Activated T-helper 1 cell treated with Interleukin-2 at 50 U/mL for 16 hours (primary cell): ENCODE measurements at regions not wholly inside any gene's neighbourhood (a gene's known extent, or its start where the extent isn't known, plus 50 kb on each side); places are given as distances from the start of the nearest gene placed in this dataset.

Experiments
- DNase-seq: peaks from one replicate; pipeline ENCODE4 v3.0.0-alpha.2; 2020; ENCODE audit warnings: low read depth

GRCh38 chr1:82562448-82562847 is 761.7 kb downstream of the ADGRL2 start:
- DNase-seq, result no peak

DNA sequence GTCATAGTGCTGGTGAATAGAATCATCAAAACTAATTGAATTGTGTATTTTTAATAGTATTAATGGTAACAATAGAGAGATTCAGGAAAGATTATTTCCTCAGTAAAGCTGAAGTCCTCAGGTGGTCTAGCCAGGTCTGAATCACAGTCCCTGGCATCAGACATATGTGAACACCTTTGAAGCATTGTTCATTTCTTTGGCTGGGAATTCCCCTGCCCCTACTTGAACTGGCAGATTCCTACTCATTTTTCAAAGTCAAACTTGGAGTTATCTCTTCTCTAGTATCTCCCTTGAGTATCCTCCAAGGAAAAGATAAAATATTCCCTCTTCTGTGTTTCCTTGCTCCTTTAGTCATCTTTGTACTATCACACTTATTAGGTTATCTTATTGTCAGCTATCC is 759.8 kb downstream of the ADGRL2 start:
- DNase-seq, result no peak

DNA sequence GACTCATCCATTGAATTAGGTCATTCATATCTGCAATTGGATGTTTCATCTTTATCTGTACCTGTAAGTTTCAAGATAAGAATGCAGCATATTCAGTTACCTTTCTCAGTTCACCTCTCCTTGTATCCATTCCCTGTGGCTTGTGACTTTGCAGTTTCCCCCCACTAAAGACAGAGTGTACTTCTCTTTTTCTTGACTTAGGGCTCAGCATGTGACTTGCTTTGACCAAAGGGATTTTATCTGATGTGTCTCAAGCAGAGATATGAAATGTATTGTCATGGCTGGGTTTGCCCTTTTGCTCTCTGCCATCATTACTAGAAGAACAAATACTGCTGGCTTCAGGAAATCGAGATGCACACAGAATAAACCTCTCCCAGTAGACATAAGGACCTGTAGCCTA is 754.8 kb downstream of the ADGRL2 start:
- DNase-seq, result no peak

DNA sequence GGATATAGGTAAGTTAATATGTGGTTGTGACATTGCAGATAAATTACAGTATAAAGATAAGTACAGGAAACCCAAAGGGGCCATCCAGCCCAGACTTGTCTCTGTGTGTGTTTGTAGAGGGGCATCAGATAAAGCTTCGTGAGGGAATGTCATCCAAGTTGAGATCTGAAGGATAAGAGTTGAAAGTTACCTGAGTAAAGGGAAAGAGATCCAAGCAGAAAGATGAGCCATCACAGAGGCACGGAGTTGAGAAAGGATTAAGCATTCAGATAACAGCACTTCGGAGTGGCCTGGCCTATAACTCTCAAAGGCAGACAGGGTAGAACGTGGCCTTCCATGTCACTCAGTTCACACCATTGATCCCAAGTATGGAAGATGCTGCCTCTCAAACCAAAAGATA is 749.1 kb downstream of the ADGRL2 start:
- no peak for DNase-seq

DNA sequence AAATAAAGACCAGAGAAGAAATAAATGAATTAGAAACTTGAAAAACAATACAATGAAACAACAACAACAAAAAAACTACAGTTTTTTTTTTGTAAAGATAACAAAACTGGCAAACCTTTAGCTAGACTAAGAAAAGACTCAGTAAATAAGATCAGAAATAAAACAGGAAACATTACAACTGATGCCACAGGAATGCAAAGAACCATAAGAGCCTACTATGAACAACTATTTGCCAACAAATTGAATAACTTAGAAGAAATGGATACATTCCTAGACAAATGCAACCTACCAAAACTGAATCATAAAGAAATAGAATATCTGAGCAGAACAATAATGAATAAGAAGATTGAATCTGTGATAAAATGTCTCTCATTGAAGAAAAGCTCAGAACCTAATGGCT is 742.0 kb downstream of the ADGRL2 start:
- no peak for DNase-seq

GRCh38 chr1:82542141-82542540 is 741.4 kb downstream of the ADGRL2 start:
- no peak for DNase-seq

DNA sequence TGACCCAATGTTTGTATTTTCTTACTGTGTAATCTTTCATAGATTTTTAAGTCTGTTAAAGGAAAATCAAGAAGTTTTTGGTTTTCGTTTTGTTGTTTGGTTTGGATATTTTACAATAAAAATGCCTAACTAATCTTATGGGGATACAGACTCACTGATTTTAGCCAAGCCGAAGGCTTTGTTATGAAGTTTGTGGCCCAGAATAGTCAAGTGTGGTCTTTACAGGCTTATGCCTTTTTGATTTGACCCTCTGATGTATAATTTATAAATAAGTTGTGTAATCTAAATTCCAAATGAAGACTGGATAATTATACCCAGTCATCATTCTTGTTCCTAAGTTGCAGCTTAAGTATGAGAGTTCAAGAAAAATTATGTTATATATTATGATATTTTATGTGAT is 739.3 kb downstream of the ADGRL2 start:
- no peak for DNase-seq

- DNase-seq, result no peak
These were observed 738.1 kb downstream of the ADGRL2 start for GRCh38 chr1:82538876-82539275.

GRCh38 chr1:82534996-82535395 is 734.3 kb downstream of the ADGRL2 start:
- no peak for DNase-seq

GRCh38 chr1:82525378-82525777 is 724.6 kb downstream of the ADGRL2 start:
- DNase-seq, result no peak

GRCh38 chr1:82520611-82521010 is 719.9 kb downstream of the ADGRL2 start:
- DNase-seq, result no peak

- DNase-seq, result no peak
These were observed 716.9 kb downstream of the ADGRL2 start for GRCh38 chr1:82517586-82517985.

DNA sequence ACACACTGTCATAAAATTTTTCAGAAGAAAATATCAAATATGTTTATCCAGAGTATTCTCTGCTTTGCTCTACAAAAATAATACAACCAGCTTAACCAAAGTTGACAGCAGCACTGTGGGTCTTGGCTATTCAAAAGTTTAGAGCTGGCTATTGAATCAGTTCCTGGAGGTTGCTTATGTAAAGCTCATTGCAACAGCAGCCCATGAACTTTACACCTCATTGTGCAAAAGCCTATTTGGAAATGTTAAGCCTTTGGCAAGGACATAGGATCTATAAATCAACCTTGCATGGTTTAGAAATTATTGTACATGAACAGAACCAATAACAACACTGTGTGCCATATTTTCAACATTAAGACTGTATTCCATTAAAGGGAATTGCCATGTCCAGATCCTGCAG is 714.9 kb downstream of the ADGRL2 start:
- DNase-seq, result no peak

DNA sequence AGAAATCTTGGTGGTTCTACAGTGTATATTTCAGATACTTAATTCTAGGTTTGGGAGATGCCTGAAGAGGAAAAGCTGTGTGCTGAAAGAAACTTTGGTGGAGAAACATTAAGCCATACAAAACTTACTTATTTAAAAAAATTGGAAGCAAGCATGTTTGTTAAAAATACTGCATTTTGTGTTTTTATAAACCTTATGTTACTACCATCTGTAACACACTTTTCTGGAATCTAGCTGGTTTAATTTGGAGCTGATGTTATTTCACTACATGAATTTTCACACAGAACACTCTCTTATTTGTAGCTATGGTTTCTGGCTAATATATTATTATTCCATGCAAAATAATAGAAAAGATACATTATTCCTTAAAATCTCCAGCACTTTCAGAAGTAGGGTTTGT is 710.7 kb downstream of the ADGRL2 start:
- DNase-seq, result no peak

DNA sequence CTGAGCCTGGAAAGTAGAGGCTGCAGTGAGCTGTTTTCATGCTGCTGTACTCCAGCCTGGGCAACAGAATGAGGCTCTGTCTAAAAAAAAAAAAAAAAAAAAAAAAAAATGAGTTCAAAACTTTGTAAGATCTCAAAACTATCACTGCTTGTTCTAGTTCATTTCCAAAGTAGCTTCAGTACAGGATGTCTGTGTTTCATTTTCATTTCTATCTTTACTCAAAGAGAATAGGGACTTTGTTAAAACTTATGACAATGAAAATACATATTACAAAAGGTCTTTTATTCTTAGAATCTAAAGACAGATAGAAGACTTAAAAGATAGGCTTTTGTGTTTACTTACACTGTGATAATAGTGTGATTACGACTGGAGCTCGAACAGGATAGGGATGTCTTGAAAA is 709.7 kb downstream of the ADGRL2 start:
- DNase-seq, result no peak

DNA sequence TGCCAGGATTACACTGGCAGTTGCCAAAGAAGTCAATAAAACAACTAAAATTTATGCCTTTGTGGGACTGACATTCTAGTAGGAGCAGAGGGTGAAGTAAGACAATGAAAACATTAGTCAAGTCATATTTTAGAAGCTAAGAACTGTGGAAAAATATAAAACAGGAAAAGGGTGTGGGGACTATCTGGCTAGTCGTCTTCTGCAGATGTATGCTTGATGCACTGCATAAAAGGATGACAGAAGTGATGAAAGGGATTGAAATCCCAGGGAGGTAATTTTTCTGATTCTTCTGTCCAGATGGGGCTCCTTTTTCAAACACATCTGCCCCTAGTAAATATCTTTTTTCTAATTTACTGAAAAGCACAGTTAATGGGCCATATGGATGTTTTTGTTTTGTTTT is 706.3 kb downstream of the ADGRL2 start:
- DNase-seq, result no peak

DNA sequence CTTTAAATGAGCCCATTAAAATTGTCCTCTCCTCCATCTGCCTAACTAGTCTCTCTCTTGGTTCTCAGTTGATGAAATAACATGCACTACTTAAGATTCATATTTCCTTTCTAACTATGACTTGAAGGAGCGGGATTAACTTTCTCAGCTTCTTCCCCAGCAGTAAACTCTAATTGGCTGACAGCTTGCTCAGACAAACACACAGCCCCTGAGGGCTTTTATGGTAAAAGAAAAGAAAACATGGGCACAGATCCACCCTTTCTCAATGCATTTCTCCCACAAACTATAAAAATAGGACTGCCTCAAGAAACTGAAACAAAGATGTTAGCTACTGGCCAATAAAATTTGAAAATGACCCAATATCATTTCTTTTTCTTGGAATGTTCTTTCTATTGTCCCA is 703.1 kb downstream of the ADGRL2 start:
- no peak for DNase-seq

DNA sequence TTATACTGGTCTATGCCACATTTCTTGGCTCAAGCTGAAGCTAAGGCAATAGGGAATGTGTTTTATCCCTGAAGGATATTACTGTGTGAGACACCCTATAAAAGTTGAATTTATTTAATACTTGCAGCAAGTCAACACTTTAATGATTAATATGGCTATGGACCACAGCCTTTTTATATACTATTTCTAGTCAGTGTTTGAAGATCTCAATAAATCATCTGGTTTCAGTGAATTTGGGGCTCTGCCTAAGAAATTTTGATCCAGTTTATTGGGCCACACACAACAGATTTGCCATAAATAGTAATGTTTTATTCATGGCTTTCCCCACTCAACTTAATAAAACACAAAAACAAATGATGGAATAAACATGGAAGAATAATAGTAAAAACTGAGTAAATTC is 698.3 kb downstream of the ADGRL2 start:
- DNase-seq, result no peak

DNA sequence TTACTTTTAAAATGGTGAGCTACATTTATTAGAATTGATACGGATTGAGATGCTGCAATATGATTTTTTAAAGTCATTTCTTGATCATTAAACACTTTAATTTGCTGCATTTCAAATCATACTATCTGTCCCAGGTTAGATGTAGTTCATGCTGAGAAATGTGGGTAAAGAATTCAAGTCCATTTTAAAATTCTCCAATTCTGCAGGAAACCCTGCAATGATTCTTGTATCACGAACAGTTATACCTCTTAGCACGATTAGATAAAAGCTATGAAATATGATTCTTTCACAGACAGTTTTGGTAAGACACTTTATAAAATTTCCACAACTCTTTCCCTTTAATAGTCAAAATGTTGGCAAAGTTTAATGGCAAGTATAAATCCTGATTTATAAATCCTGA is 693.4 kb downstream of the ADGRL2 start:
- no peak for DNase-seq

- DNase-seq, result no peak
These were observed 691.4 kb downstream of the ADGRL2 start for GRCh38 chr1:82492159-82492558.

DNA sequence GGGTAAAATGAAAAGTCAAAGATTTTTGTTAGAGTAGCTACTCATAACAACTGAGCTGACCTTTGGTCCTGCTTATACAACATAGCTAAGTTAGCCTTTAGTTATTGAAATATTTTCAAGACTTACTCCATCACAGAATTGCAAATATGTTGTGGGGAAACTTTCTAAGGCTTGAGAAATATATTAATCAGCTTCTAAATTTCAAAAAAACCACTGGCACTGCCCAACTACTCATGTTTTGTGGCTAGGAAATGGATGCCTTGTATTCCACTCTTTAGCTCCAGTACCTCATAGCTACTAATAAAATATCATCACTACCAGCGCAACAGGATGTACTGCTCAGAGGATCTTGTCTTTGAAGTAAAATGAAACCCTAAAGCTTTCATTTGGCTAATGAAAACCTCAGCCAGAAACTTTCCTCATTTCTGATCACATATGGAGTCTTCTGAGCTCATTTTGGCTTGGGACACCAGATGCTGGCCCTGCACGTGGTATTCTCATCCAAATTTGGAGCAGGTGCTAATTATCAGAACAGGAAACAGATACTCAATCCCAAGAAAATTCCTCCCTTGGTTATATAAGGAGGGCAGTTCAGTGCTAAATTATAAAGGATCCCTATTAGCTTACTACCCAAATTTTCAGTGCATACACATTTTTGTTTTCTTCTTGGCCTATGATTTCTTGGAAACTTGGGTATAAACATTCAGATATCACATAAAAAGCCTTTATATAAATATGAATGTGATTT is 690.7 kb downstream of the ADGRL2 start:
- no peak for DNase-seq

- no peak for DNase-seq
These were observed 687.0 kb downstream of the ADGRL2 start for GRCh38 chr1:82487778-82488177.

- no peak for DNase-seq
These were observed 686.2 kb downstream of the ADGRL2 start for GRCh38 chr1:82486969-82487368.

- no peak for DNase-seq
These were observed 685.7 kb downstream of the ADGRL2 start for GRCh38 chr1:82486468-82486867.
